B cell (primary cell): ENCODE measurements at regions not wholly inside any gene's neighbourhood (a gene's known extent, or its start where the extent isn't known, plus 50 kb on each side); places are given as distances from the start of the nearest gene placed in this dataset.

Experiments used
- ATAC-seq: fragments of 200-7000 bp; cut with Tn5 transposase; one replicate; pipeline ENCODE4 v1.10.0; 2021; ENCODE audit warnings: low read depth, mild to moderate bottlenecking, moderate number of reproducible peaks, moderate library complexity
- CTCF ChIA-PET: fragments of 350-600 bp; sonication (Branson Sonifier 250); formaldehyde crosslinking; loops from one replicate; lab custom pipeline; 2021; ENCODE audit warnings: antibody characterized with exemption, inconsistent platforms; lab: Charles Lee
- POLR2A ChIA-PET: fragments of 350-600 bp; sonication (Branson Sonifier 250); formaldehyde crosslinking; loops from one replicate; lab custom pipeline; 2021; ENCODE audit warnings: antibody characterized with exemption; lab: Charles Lee
- DNase-seq: peaks from one replicate; pipeline ENCODE4 v3.0.0; 2013
- H2AFZ ChIP-seq: 2 replicates; pipeline ENCODE4 v1.6.1; 2012; ENCODE audit warnings: mild to moderate bottlenecking, low read depth, low read length; ENCODE audit not compliant: insufficient read depth, poor library complexity, severe bottlenecking
- H3K27ac ChIP-seq, 2 donors: 1 replicate in 1 of 2; 2 replicates in 1 of 2; pipeline ENCODE4 v1.5.1; 2012 to 2013; ENCODE audit warnings: low read length in 2 of 2, mild to moderate bottlenecking in 2 of 2, moderate library complexity in 1 of 2
- H3K27me3 ChIP-seq, 4 experiments: fragments of 200-600 bp in 1 of 4; sonication (generic) in 1 of 4; replicated peaks in 1 of 4; 1 replicate in 2 of 4; 2 replicates in 2 of 4; pipeline versions ENCODE4 v1.6.1 to v1.7.0; 2013 to 2016; ENCODE audit warnings: low read length in 3 of 4, mild to moderate bottlenecking in 2 of 4, mixed read lengths in 1 of 4, moderate library complexity in 1 of 4; ENCODE audit not compliant: insufficient read depth in 4 of 4, control insufficient read depth in 3 of 4; ENCODE audit errors: control extremely low read depth in 1 of 4
- H3K36me3 ChIP-seq, 2 experiments: replicated peaks in 1 of 2; 1 replicate in 1 of 2; 2 replicates in 1 of 2; pipeline versions ENCODE4 v1.6.1 to v1.7.1; 2013; ENCODE audit warnings: low read length in 1 of 2; ENCODE audit not compliant: insufficient read depth in 2 of 2, control insufficient read depth in 1 of 2; ENCODE audit errors: control extremely low read depth in 1 of 2, extremely low read depth in 1 of 2
- H3K4me1 ChIP-seq, 2 donors: fragments of 200-600 bp in 1 of 2; sonication (generic) in 1 of 2; 1 replicate in 1 of 2; 2 replicates in 1 of 2; pipeline versions ENCODE4 v1.5.1 to v1.6.1; 2013 to 2017; ENCODE audit warnings: low read length in 2 of 2; ENCODE audit not compliant: control insufficient read depth in 2 of 2, insufficient read depth in 2 of 2
- H3K4me2 ChIP-seq: replicated peaks from 2 replicates; pipeline ENCODE3; 2012; ENCODE audit warnings: mild to moderate bottlenecking, low read depth, low read length; ENCODE audit not compliant: poor library complexity, severe bottlenecking
- H3K4me3 ChIP-seq, 5 experiments: fragments of 200-600 bp in 1 of 5; sonication (generic) in 1 of 5; 1 replicate in 3 of 5; 2 replicates in 2 of 5; pipeline versions ENCODE4 v1.5.1 to v1.7.0; 2011 to 2016; ENCODE audit warnings: low read length in 4 of 5, mild to moderate bottlenecking in 4 of 5, low read depth in 2 of 5, control low read depth in 1 of 5, moderate library complexity in 1 of 5; ENCODE audit not compliant: insufficient read depth in 1 of 5; ENCODE audit errors: control extremely low read depth in 1 of 5, extremely low read depth in 1 of 5
- H3K79me2 ChIP-seq: fragments of 200-600 bp; sonication (generic); one replicate; pipeline ENCODE4 v1.6.0; 2016; ENCODE audit warnings: low read length; ENCODE audit not compliant: control insufficient read depth, insufficient read depth
- H3K9ac ChIP-seq: fragments of 200-600 bp; sonication (generic); 2 replicates; pipeline ENCODE4 v1.6.1; 2017; ENCODE audit warnings: mild to moderate bottlenecking, low read length, moderate library complexity
- H3K9me3 ChIP-seq, 3 donors: one replicate each; pipeline versions ENCODE4 v1.6.1 to v1.7.1; 2013; ENCODE audit warnings: low read length in 2 of 3; ENCODE audit not compliant: control insufficient read depth in 2 of 3, insufficient read depth in 1 of 3; ENCODE audit errors: control extremely low read depth in 1 of 3
- H4K20me1 ChIP-seq: 2 replicates; pipeline ENCODE4 v1.6.0; 2012; ENCODE audit warnings: mild to moderate bottlenecking, low read length; ENCODE audit not compliant: insufficient read depth, control insufficient read depth, poor library complexity, severe bottlenecking
- H3K27ac Mint-ChIP-seq: one replicate; pipeline ENCODE4 v1.8.0; 2021; ENCODE audit warnings: mixed read lengths
- H3K27me3 Mint-ChIP-seq: one replicate; pipeline ENCODE4 v1.8.0; 2021; ENCODE audit warnings: mixed read lengths
- H3K4me1 Mint-ChIP-seq: one replicate; pipeline ENCODE4 v1.8.0; 2021; ENCODE audit warnings: mixed read lengths
- H3K4me3 Mint-ChIP-seq: one replicate; pipeline ENCODE4 v1.8.0; 2021; ENCODE audit warnings: mixed read lengths
- H3K9me3 Mint-ChIP-seq: one replicate; pipeline ENCODE4 v1.8.0; 2022; ENCODE audit warnings: mixed read lengths; ENCODE audit not compliant: insufficient read depth
- CTCF ChIP-seq: fragments of 200-600 bp; IDR thresholded peaks from one replicate; pipeline ENCODE4 v1.8.0; 2022; ENCODE audit warnings: antibody characterized with exemption, mild to moderate bottlenecking
- EZH2 ChIP-seq: IDR thresholded peaks from 2 replicates; pipeline ENCODE4 v1.6.1; 2012; ENCODE audit warnings: borderline replicate concordance, low read depth, mild to moderate bottlenecking, moderate library complexity, low read length; ENCODE audit not compliant: insufficient read depth, poor library complexity, severe bottlenecking
- WGBS: methylation state at CpG from one replicate; pipeline ENCODE4 v1.1.5; 2013; ENCODE audit warnings: missing lambda C conversion rate; ENCODE audit not compliant: insufficient coverage; 5-methylcytosine and 5-hydroxymethylcytosine counted together
- intact Hi-C: fragments of 100-400 bp; cut with micrococcal nuclease; formaldehyde crosslinking; loops from one replicate; pipeline ENCODE4 v1.10.0; 2022

- H3K4me3 Mint-ChIP-seq = no peak overlapping the region
- no peak overlapping the region for H3K27ac ChIP-seq
- H3K27me3 Mint-ChIP-seq = peaks cover 2% of the 10 kb centered on the region
- no peak overlapping the region for H3K4me2 ChIP-seq
- no peaks in the 10 kb centered on the region for H4K20me1 ChIP-seq
- TF ChIP-seq EZH2 = no peak
- no peak for TF ChIP-seq CTCF
- no peak overlapping the region for H3K27ac Mint-ChIP-seq
- no peak for DNase-seq
- peaks cover 0 to 19% (median 0%) of the 10 kb centered on the region in 3 donors for H3K9me3 ChIP-seq
- no peaks in the 10 kb centered on the region for H3K4me1 ChIP-seq
- no peak overlapping the region for H2AFZ ChIP-seq
- H3K9me3 Mint-ChIP-seq = no peaks in the 10 kb centered on the region
- H3K36me3 ChIP-seq = no peaks in the 10 kb centered on the region
- H3K9ac ChIP-seq = no peak overlapping the region
- intact Hi-C loops = no loop called here
- CTCF ChIA-PET = no interaction called here
- no peaks in the 10 kb centered on the region for H3K79me2 ChIP-seq
- no peak overlapping the region for H3K4me3 ChIP-seq
- ATAC-seq = no peak
- WGBS = 87% methylated on average over 6 of the region's 7 CpGs
- H3K27me3 ChIP-seq = no peaks in the 10 kb centered on the region
- H3K4me1 Mint-ChIP-seq = no peaks in the 10 kb centered on the region
- POLR2A ChIA-PET = no interaction called here
Measured at GRCh38 chr2:239836021-239836765, 188.9 kb downstream of the NDUFA10 start.

GRCh38 chr2:239835056-239835455, 190.1 kb downstream of the NDUFA10 start:
- Mint-ChIP-seq H3K9me3 (no peaks in the 10 kb centered on the region), H3K4me1 (no peaks in the 10 kb centered on the region), H3K27me3 (no peaks in the 10 kb centered on the region), H3K27ac (no peak overlapping the region), H3K4me3 (no peak overlapping the region)
- H3K4me3 ChIP-seq = no peak overlapping the region
- peaks cover 0 to 19% (median 0%) of the 10 kb centered on the region in 3 donors for H3K9me3 ChIP-seq
- no peaks in the 10 kb centered on the region for H3K27me3 ChIP-seq
- H3K79me2 ChIP-seq = no peaks in the 10 kb centered on the region
- no peak overlapping the region for H3K9ac ChIP-seq
- H3K4me1 ChIP-seq = no peaks in the 10 kb centered on the region
- ATAC-seq = no peak
- H4K20me1 ChIP-seq = no peaks in the 10 kb centered on the region
- no peak overlapping the region for H3K4me2 ChIP-seq
- WGBS = 97% methylated on average over 3 of the region's 5 CpGs
- H3K27ac ChIP-seq = no peak overlapping the region
- no peak overlapping the region for H2AFZ ChIP-seq
- CTCF ChIA-PET = no interaction called here
- intact Hi-C loops = no loop called here
- H3K36me3 ChIP-seq = no peaks in the 10 kb centered on the region
- POLR2A ChIA-PET = no interaction called here
- no peak for TF ChIP-seq EZH2
- TF ChIP-seq CTCF = no peak
- DNase-seq = no peak
